Pancreas (tissue), 10 donors: ENCODE measurements at regions not wholly inside any gene's neighbourhood (a gene's known extent, or its start where the extent isn't known, plus 50 kb on each side); places are given as distances from the start of the nearest gene placed in this dataset.

ENCODE experiments used
- ATAC-seq, 4 donors: fragments of 200-7000 bp; cut with Tn5 transposase; one replicate each; pipeline versions ENCODE4 v1.8.0 to v1.9.1; 2020; ENCODE audit warnings: mild to moderate bottlenecking in 4 of 4, moderate library complexity in 4 of 4
- DNase-seq, 6 donors: peaks; one replicate each; pipeline ENCODE4 v3.0.0-alpha.2; 2020
- FAIRE-seq: peaks from 2 replicates; lab custom pipeline; 2012; peaks lifted over from hg19 to GRCh38; lab: Jason Lieb, UNC
- H3K27ac ChIP-seq, 4 donors: fragments of 200-600 bp; sonication (generic); 1 replicate in 3 of 4; 2 replicates in 1 of 4; pipeline versions ENCODE4 v1.5.0 to v1.8.0; 2020
- H3K27me3 ChIP-seq, 4 donors: fragments of 200-600 bp; one replicate each; pipeline ENCODE4 v1.8.0; 2021
- H3K36me3 ChIP-seq, 3 donors: fragments of 200-600 bp; sonication (generic) in 1 of 3; one replicate each; pipeline versions ENCODE4 v1.5.0 to v1.8.0; 2020 to 2021
- H3K4me1 ChIP-seq, 3 donors: fragments of 200-600 bp; one replicate each; pipeline ENCODE4 v1.8.0; 2021
- H3K4me3 ChIP-seq, 4 donors: fragments of 200-600 bp; sonication (generic) in 2 of 4; one replicate each; pipeline versions ENCODE4 v1.5.0 to v1.8.0; 2020 to 2021
- H3K9me3 ChIP-seq, 4 donors: fragments of 200-600 bp; one replicate each; pipeline ENCODE4 v1.8.0; 2021
- WGBS, 2 donors: extraction: QIAGEN DNeasy Blood & Tissue Kit; methylation state at CpG; one replicate each; pipeline ENCODE4 v1.1.7; 2013; 5-methylcytosine and 5-hydroxymethylcytosine counted together
- intact Hi-C, 3 donors: fragments of 100-400 bp; cut with DNase I; formaldehyde crosslinking; loops; one replicate each; pipeline versions ENCODE4 v1.11.1 to v1.14.2; 2022
- TF ChIP-seq, protein P1 (sequence below), 4 donors: fragments of 200-600 bp; sonication (generic) in 3 of 4; IDR thresholded peaks; one replicate each; pipeline versions ENCODE4 v1.5.0 to v1.8.0; 2021; ENCODE audit warnings: antibody characterized with exemption in 4 of 4
- donor health status: healthy with polysubstance abuse.
- donor health status: DM: no; HTN: no; CAD: no; lungs with moderate emphysema.
- donor health status: DM: no; HTN: no; CAD: no.
- donor health status: control.
- donor health status: control.
- donor health status: Bipolar disorder and iron deficiency.
- donor health status: DM: yes; HTN: yes; CAD: no.
- donor health status: DM: no; HTN: no; CAD: no.
- donor health status: DM: no; HTN: no; CAD: no.
- donor health status: DM: yes; HTN: yes; CAD: no.

DNA sequence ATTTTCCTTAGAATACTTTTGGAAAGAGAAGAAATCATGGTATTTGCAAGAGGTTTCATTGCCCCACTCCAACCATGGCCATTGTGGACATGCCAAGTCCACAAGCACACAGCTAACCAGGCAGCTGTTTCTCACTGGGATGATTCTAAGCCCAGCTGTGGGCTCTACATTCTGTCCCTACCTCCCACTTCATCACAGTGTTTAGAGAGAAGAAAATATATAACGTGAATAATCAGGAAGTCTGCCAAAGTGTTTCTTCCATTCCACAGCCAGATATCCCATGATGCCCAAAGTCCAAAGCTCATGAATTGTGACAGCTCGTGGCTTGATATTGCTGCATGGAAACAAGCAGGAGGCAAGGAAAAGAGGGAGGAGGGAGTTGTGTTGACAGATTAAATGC lies 433.7 kb upstream of the GYPC start:
- intact Hi-C loops, result no loop called here
- DNase-seq (no peak), ATAC-seq (no peak), FAIRE-seq (no peak)
- WGBS, 2 donors, result 33 to 52% methylated on average over 2 of the region's 2 CpGs
- no peak overlapping the region for H3K4me3 ChIP-seq
- H3K27ac ChIP-seq, result no peak overlapping the region
- TF ChIP-seq, protein P1, sequence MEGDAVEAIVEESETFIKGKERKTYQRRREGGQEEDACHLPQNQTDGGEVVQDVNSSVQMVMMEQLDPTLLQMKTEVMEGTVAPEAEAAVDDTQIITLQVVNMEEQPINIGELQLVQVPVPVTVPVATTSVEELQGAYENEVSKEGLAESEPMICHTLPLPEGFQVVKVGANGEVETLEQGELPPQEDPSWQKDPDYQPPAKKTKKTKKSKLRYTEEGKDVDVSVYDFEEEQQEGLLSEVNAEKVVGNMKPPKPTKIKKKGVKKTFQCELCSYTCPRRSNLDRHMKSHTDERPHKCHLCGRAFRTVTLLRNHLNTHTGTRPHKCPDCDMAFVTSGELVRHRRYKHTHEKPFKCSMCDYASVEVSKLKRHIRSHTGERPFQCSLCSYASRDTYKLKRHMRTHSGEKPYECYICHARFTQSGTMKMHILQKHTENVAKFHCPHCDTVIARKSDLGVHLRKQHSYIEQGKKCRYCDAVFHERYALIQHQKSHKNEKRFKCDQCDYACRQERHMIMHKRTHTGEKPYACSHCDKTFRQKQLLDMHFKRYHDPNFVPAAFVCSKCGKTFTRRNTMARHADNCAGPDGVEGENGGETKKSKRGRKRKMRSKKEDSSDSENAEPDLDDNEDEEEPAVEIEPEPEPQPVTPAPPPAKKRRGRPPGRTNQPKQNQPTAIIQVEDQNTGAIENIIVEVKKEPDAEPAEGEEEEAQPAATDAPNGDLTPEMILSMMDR (IDR thresholded peaks at IDR 0.05), result no peak
- H3K27me3 ChIP-seq, result no peaks in the 10 kb centered on the region
- H3K36me3 ChIP-seq, result no peaks in the 10 kb centered on the region
- no peaks in the 10 kb centered on the region for H3K4me1 ChIP-seq
- H3K9me3 ChIP-seq, result no peaks in the 10 kb centered on the region

- FAIRE-seq (no peak), DNase-seq (no peak), ATAC-seq (no peak)
- 77 to 91% methylated on average over 1 of the region's 1 CpG for WGBS, 2 donors
- H3K4me1 ChIP-seq, result no peaks in the 10 kb centered on the region
- no peaks in the 10 kb centered on the region for H3K9me3 ChIP-seq
- no peaks in the 10 kb centered on the region for H3K36me3 ChIP-seq
- H3K27me3 ChIP-seq, result no peaks in the 10 kb centered on the region
- TF ChIP-seq, protein P1 (IDR thresholded peaks at IDR 0.05), result no peak
- H3K4me3 ChIP-seq, result no peak overlapping the region
- intact Hi-C loops, result no loop called here
- no peak overlapping the region for H3K27ac ChIP-seq
Observed at GRCh38 chr2:126224776-126225175, 431.2 kb upstream of the GYPC start.

- H3K9me3 ChIP-seq, result no peaks in the 10 kb centered on the region
- no peak overlapping the region for H3K27ac ChIP-seq
- no peak for ATAC-seq
- no peaks in the 10 kb centered on the region for H3K27me3 ChIP-seq
- WGBS, 2 donors, result 71 to 77% methylated on average over 1 of the region's 1 CpG
- TF ChIP-seq, protein P1 (IDR thresholded peaks at IDR 0.05), result no peak
- no peak for DNase-seq
- FAIRE-seq, result no peak
- intact Hi-C loops, result no loop called here
- H3K4me3 ChIP-seq, result no peak overlapping the region
- no peaks in the 10 kb centered on the region for H3K36me3 ChIP-seq
- H3K4me1 ChIP-seq, result no peaks in the 10 kb centered on the region
Observed at GRCh38 chr2:126227250-126227649, 428.7 kb upstream of the GYPC start.

- TF ChIP-seq, protein P1 (IDR thresholded peaks at IDR 0.05), result no peak
- 42 to 67% methylated on average over 1 of the region's 1 CpG for WGBS, 2 donors
- Histone ChIP-seq H3K36me3 (no peaks in the 10 kb centered on the region), H3K4me1 (no peaks in the 10 kb centered on the region), H3K4me3 (no peak overlapping the region), H3K27ac (no peak overlapping the region), H3K27me3 (no peaks in the 10 kb centered on the region), H3K9me3 (no peaks in the 10 kb centered on the region)
- DNase-seq (no peak), ATAC-seq (no peak), FAIRE-seq (no peak)
- intact Hi-C loops, result no loop called here
Observed at GRCh38 chr2:126228531-126228930, 427.4 kb upstream of the GYPC start.

GRCh38 chr2:126238251-126238650 lies 417.7 kb upstream of the GYPC start:
- Histone ChIP-seq H3K9me3 (no peaks in the 10 kb centered on the region), H3K36me3 (no peaks in the 10 kb centered on the region), H3K4me1 (no peaks in the 10 kb centered on the region), H3K4me3 (no peak overlapping the region), H3K27me3 (no peaks in the 10 kb centered on the region), H3K27ac (no peak overlapping the region)
- no peak for ATAC-seq
- no peak for FAIRE-seq
- intact Hi-C loops, result loop anchor here in 1 of 3 donors (10.0 kb wide), 1 partner anchor 537 kb away; no protein-coding TSS in a partner anchor
- WGBS, 2 donors, result 87 to 88% methylated on average over 5 of the region's 5 CpGs
- DNase-seq, result no peak
- TF ChIP-seq, protein P1 (IDR thresholded peaks at IDR 0.05), result no peak
